Stomach (tissue), 4 donors: ENCODE measurements at regions not wholly inside any gene's neighbourhood (a gene's known extent, or its start where the extent isn't known, plus 50 kb on each side); places are given as distances from the start of the nearest gene placed in this dataset.
"Not testable (repeated sequence)": the region's sequence is repeated elsewhere in the genome, so short reads cannot be mapped to it uniquely, and the experiment has no call there.

Source experiments
- CTCF ChIP-seq, 7 experiments: fragments of 450-650 bp in 4 of 7; fragments of 200-600 bp in 3 of 7; sonication (generic) in 3 of 7; IDR thresholded peaks; one replicate each; pipeline ENCODE4 v1.5.1; 2016 to 2019; ENCODE audit warnings: antibody characterized with exemption in 7 of 7, control low read depth in 2 of 7, mild to moderate bottlenecking in 1 of 7
- EP300 ChIP-seq: sonication (generic); formaldehyde crosslinking; IDR thresholded peaks from one replicate; pipeline ENCODE4 v1.6.1; 2017; ENCODE audit warnings: antibody characterized with exemption
- POLR2AphosphoS5 ChIP-seq, 3 donors: sonication (generic); formaldehyde crosslinking; IDR thresholded peaks; one replicate each; pipeline ENCODE4 v1.6.1; 2016; ENCODE audit warnings: antibody characterized with exemption in 3 of 3

GRCh38 chr22:11027532-11027931, 4500.5 kb upstream of the OR11H1 start:
- TF ChIP-seq CTCF (IDR thresholded peaks at IDR 0.05); POLR2AphosphoS5 (IDR thresholded peaks at IDR 0.05); EP300: not testable (repeated sequence)
